Mesothelial cell of epicardium (in vitro differentiated cells): ENCODE measurements at regions not wholly inside any gene's neighbourhood (a gene's known extent, or its start where the extent isn't known, plus 50 kb on each side); places are given as distances from the start of the nearest gene placed in this dataset.

Source experiments
- DNase-seq, 2 experiments: peaks; one replicate each; pipeline ENCODE4 v3.0.0; 2021; ENCODE audit warnings: low spot score in 2 of 2; ENCODE audit not compliant: unreplicated experiment in 2 of 2
- H3K27ac Mint-ChIP-seq: 2 replicates; pipeline ENCODE4 v1.8.0; 2021; ENCODE audit warnings: mixed read lengths
- H3K27me3 Mint-ChIP-seq: 2 replicates; pipeline ENCODE4 v1.8.0; 2021; ENCODE audit warnings: low read depth, mixed read lengths
- H3K36me3 Mint-ChIP-seq: 2 replicates; pipeline ENCODE4 v1.8.0; 2021; ENCODE audit warnings: mixed read lengths
- H3K4me1 Mint-ChIP-seq: 2 replicates; pipeline ENCODE4 v1.8.0; 2021; ENCODE audit warnings: mixed read lengths
- H3K4me3 Mint-ChIP-seq: 2 replicates; pipeline ENCODE4 v1.8.0; 2021; ENCODE audit warnings: mild to moderate bottlenecking, moderate library complexity, mixed read lengths
- H3K9me3 Mint-ChIP-seq: 2 replicates; pipeline ENCODE4 v1.8.0; 2021; ENCODE audit warnings: mixed read lengths
- CTCF ChIP-seq: fragments of 200-600 bp; sonication (generic); IDR thresholded peaks from one replicate; pipeline ENCODE4 v1.5.0; 2021; ENCODE audit warnings: antibody characterized with exemption; ENCODE audit not compliant: unreplicated experiment

GRCh38 chr12:94811611-94812010 is 161.3 kb upstream of the TMCC3 start:
- Mint-ChIP-seq H3K4me1 (no peaks in the 10 kb centered on the region), H3K9me3 (peaks cover 49% of the 10 kb centered on the region), H3K27ac (no peak overlapping the region), H3K36me3 (peaks cover 19% of the 10 kb centered on the region), H3K4me3 (no peak overlapping the region), H3K27me3 (peaks cover 15% of the 10 kb centered on the region)
- no peak for DNase-seq
- TF ChIP-seq CTCF, result no peak

- Mint-ChIP-seq H3K9me3 (peaks cover 30% of the 10 kb centered on the region), H3K4me1 (no peaks in the 10 kb centered on the region), H3K4me3 (no peak overlapping the region), H3K36me3 (peaks cover 6% of the 10 kb centered on the region), H3K27me3 (peaks cover 17% of the 10 kb centered on the region), H3K27ac (no peak overlapping the region)
- no peak for DNase-seq
- TF ChIP-seq CTCF, result no peak
Measured at GRCh38 chr12:94807951-94808350, 157.6 kb upstream of the TMCC3 start.

- H3K4me3 Mint-ChIP-seq, result no peak overlapping the region
- no peak for TF ChIP-seq CTCF
- DNase-seq, result no peak
- H3K9me3 Mint-ChIP-seq, result peaks cover 21% of the 10 kb centered on the region
- peaks cover 24% of the 10 kb centered on the region for H3K27me3 Mint-ChIP-seq
- H3K36me3 Mint-ChIP-seq, result peaks cover 3% of the 10 kb centered on the region
- no peaks in the 10 kb centered on the region for H3K4me1 Mint-ChIP-seq
- no peak overlapping the region for H3K27ac Mint-ChIP-seq
Measured at GRCh38 chr12:94806617-94807016, 156.3 kb upstream of the TMCC3 start.

GRCh38 chr12:94805749-94806529 is 155.6 kb upstream of the TMCC3 start:
- Mint-ChIP-seq H3K4me1 (no peaks in the 10 kb centered on the region), H3K27me3 (peaks cover 31% of the 10 kb centered on the region), H3K9me3 (peaks cover 15% of the 10 kb centered on the region), H3K4me3 (no peak overlapping the region), H3K27ac (no peak overlapping the region), H3K36me3 (peaks cover 1% of the 10 kb centered on the region)
- no peak for DNase-seq
- no peak for TF ChIP-seq CTCF

- no peaks in the 10 kb centered on the region for H3K4me1 Mint-ChIP-seq
- H3K27me3 Mint-ChIP-seq, result peaks cover 39% of the 10 kb centered on the region
- H3K27ac Mint-ChIP-seq, result no peak overlapping the region
- peaks cover 2% of the 10 kb centered on the region for H3K9me3 Mint-ChIP-seq
- H3K36me3 Mint-ChIP-seq, result no peaks in the 10 kb centered on the region
- DNase-seq, result no peak
- no peak overlapping the region for H3K4me3 Mint-ChIP-seq
- no peak for TF ChIP-seq CTCF
Measured at GRCh38 chr12:94803939-94804338, 153.6 kb upstream of the TMCC3 start.
